HAP-1 (cell line): ENCODE measurements at regions not wholly inside any gene's neighbourhood (a gene's known extent, or its start where the extent isn't known, plus 50 kb on each side); places are given as distances from the start of the nearest gene placed in this dataset.

Experiments
- DNase-seq, 2 experiments: peaks; one replicate each; pipeline ENCODE4 v3.0.0-alpha.2; 2016 to 2020; ENCODE audit warnings: low spot score in 2 of 2
- H3K27me3 ChIP-seq: fragments of 250-450 bp; sonication (Bioruptor Pico); 2 replicates; pipeline ENCODE4 v1.5.1; 2020; ENCODE audit warnings: low read depth, mild to moderate bottlenecking, moderate library complexity
- H3K36me3 ChIP-seq: fragments of 250-450 bp; sonication (Bioruptor Pico); replicated peaks from 2 replicates; pipeline ENCODE4 v1.5.1; 2020; ENCODE audit warnings: mild to moderate bottlenecking
- H3K4me1 ChIP-seq: fragments of 250-450 bp; sonication (Bioruptor Pico); 2 replicates; pipeline ENCODE4 v1.5.1; 2020; ENCODE audit warnings: mild to moderate bottlenecking
- H3K4me3 ChIP-seq: fragments of 250-450 bp; sonication (Bioruptor Pico); 2 replicates; pipeline ENCODE4 v1.5.1; 2020; ENCODE audit warnings: mild to moderate bottlenecking, moderate library complexity
- H3K9me3 ChIP-seq: fragments of 250-450 bp; sonication (Bioruptor Pico); 2 replicates; pipeline ENCODE4 v1.5.1; 2020; ENCODE audit warnings: mild to moderate bottlenecking, moderate library complexity
- in situ Hi-C: fragments of 300-500 bp; cut with MboI; formaldehyde crosslinking; loops from 3 replicates; pipeline ENCODE4 v1.14.3; 2020; ENCODE audit warnings: low sequenced_read_pairs, inconsistent platforms, mixed read lengths

- peak; percentile 70 to 90 for DNase-seq
- Histone ChIP-seq H3K9me3 (no peaks in the 10 kb centered on the region), H3K4me1 (peaks cover 5% of the 10 kb centered on the region; the same call in 1 of the 2 replicates), H3K36me3 (no peaks in the 10 kb centered on the region), H3K27me3 (no peaks in the 10 kb centered on the region), H3K4me3 (no peak overlapping the region)
- in situ Hi-C loops = no loop called here
Observed at GRCh38 chr7:25069900-25070443, 55.1 kb downstream of the CYCS start.

- no peak for DNase-seq
- Histone ChIP-seq H3K27me3 (no peaks in the 10 kb centered on the region), H3K4me1 (peaks cover 5% of the 10 kb centered on the region; the same call in 1 of the 2 replicates), H3K9me3 (no peaks in the 10 kb centered on the region), H3K4me3 (no peak overlapping the region), H3K36me3 (no peaks in the 10 kb centered on the region)
- in situ Hi-C loops = no loop called here
Observed at GRCh38 chr7:25068502-25069213, 56.4 kb downstream of the CYCS start.

- in situ Hi-C loops = no loop called here
- Histone ChIP-seq H3K36me3 (no peaks in the 10 kb centered on the region), H3K27me3 (no peaks in the 10 kb centered on the region), H3K9me3 (no peaks in the 10 kb centered on the region), H3K4me3 (no peak overlapping the region), H3K4me1 (peaks cover 5% of the 10 kb centered on the region; the same call in 1 of the 2 replicates)
- DNase-seq = no peak
Observed at GRCh38 chr7:25067726-25068501, 57.1 kb downstream of the CYCS start.

GRCh38 chr7:25066253-25066652 lies 58.8 kb downstream of the CYCS start:
- H3K4me3 ChIP-seq = no peak overlapping the region
- in situ Hi-C loops = no loop called here

GRCh38 chr7:25062380-25062779 lies 62.7 kb downstream of the CYCS start:
- no peak overlapping the region for H3K4me3 ChIP-seq
- no peaks in the 10 kb centered on the region for H3K27me3 ChIP-seq
- no peaks in the 10 kb centered on the region for H3K9me3 ChIP-seq
- in situ Hi-C loops = no loop called here
- no peaks in the 10 kb centered on the region for H3K36me3 ChIP-seq
- H3K4me1 ChIP-seq = no peaks in the 10 kb centered on the region
- no peak for DNase-seq

More at GRCh38 chr7:25066253-25066652, 58.8 kb downstream of the CYCS start:
- DNase-seq = no peak
- H3K9me3 ChIP-seq = no peaks in the 10 kb centered on the region
- H3K36me3 ChIP-seq = no peaks in the 10 kb centered on the region
- peaks cover 5% of the 10 kb centered on the region; the same call in 1 of the 2 replicates for H3K4me1 ChIP-seq
- H3K27me3 ChIP-seq = no peaks in the 10 kb centered on the region

- no peaks in the 10 kb centered on the region for H3K4me1 ChIP-seq
- DNase-seq = no peak
- no peaks in the 10 kb centered on the region for H3K36me3 ChIP-seq
- peaks cover 4% of the 10 kb centered on the region; the same call in 1 of the 2 replicates for H3K27me3 ChIP-seq
- in situ Hi-C loops = no loop called here
- H3K4me3 ChIP-seq = no peak overlapping the region
- H3K9me3 ChIP-seq = no peaks in the 10 kb centered on the region
Observed at GRCh38 chr7:25060487-25061055, 64.5 kb downstream of the CYCS start.

- H3K4me1 ChIP-seq = no peaks in the 10 kb centered on the region
- DNase-seq = no peak
- no peak overlapping the region for H3K4me3 ChIP-seq
- in situ Hi-C loops = no loop called here
- H3K36me3 ChIP-seq = no peaks in the 10 kb centered on the region
- H3K27me3 ChIP-seq = peaks cover 6% of the 10 kb centered on the region; the same call in 1 of the 2 replicates
- H3K9me3 ChIP-seq = no peaks in the 10 kb centered on the region
Observed at GRCh38 chr7:25059576-25059975, 65.5 kb downstream of the CYCS start.

GRCh38 chr7:25056368-25056767 lies 68.7 kb downstream of the CYCS start:
- DNase-seq = no peak
- in situ Hi-C loops = no loop called here
- Histone ChIP-seq H3K9me3 (no peaks in the 10 kb centered on the region), H3K27me3 (peaks cover 6% of the 10 kb centered on the region; the same call in 1 of the 2 replicates), H3K36me3 (no peaks in the 10 kb centered on the region), H3K4me1 (no peaks in the 10 kb centered on the region), H3K4me3 (no peak overlapping the region)

GRCh38 chr7:25055520-25056220 lies 69.4 kb downstream of the CYCS start:
- Histone ChIP-seq H3K4me1 (no peaks in the 10 kb centered on the region), H3K27me3 (peaks cover 6% of the 10 kb centered on the region; the same call in 1 of the 2 replicates), H3K36me3 (no peaks in the 10 kb centered on the region), H3K4me3 (no peak overlapping the region), H3K9me3 (no peaks in the 10 kb centered on the region)
- in situ Hi-C loops = no loop called here
- no peak for DNase-seq

- Histone ChIP-seq H3K36me3 (no peaks in the 10 kb centered on the region), H3K9me3 (no peaks in the 10 kb centered on the region), H3K4me1 (no peaks in the 10 kb centered on the region), H3K27me3 (peaks cover 6% of the 10 kb centered on the region; the same call in 1 of the 2 replicates), H3K4me3 (no peak overlapping the region)
- in situ Hi-C loops = no loop called here
- no peak for DNase-seq
Observed at GRCh38 chr7:25054819-25055519, 70.1 kb downstream of the CYCS start.

GRCh38 chr7:25050223-25050622 lies 70.2 kb upstream of the OSBPL3 start:
- Histone ChIP-seq H3K36me3 (no peaks in the 10 kb centered on the region), H3K4me1 (no peaks in the 10 kb centered on the region), H3K4me3 (no peak overlapping the region), H3K9me3 (no peaks in the 10 kb centered on the region), H3K27me3 (no peaks in the 10 kb centered on the region)
- no peak for DNase-seq
- in situ Hi-C loops = no loop called here

GRCh38 chr7:25048444-25048834 lies 68.5 kb upstream of the OSBPL3 start:
- Histone ChIP-seq H3K27me3 (no peaks in the 10 kb centered on the region), H3K36me3 (no peaks in the 10 kb centered on the region), H3K4me3 (no peak overlapping the region), H3K4me1 (no peaks in the 10 kb centered on the region), H3K9me3 (no peaks in the 10 kb centered on the region)
- DNase-seq = no peak
- in situ Hi-C loops = no loop called here
